Caco-2 (cell line): ENCODE measurements at regions not wholly inside any gene's neighbourhood (a gene's known extent, or its start where the extent isn't known, plus 50 kb on each side); places are given as distances from the start of the nearest gene placed in this dataset.

Experiments
- BruUV-seq: library from RNA; stranded (reverse); fragments of 400-500 nt; replicated peaks from 2 replicates; lab custom pipeline; 2021; lab: Mats Ljungman, UMichigan
- CTCF ChIA-PET: fragments of 300-600 bp; sonication (Branson Sonifier 250); formaldehyde crosslinking; loops from one replicate; lab custom pipeline; 2022; ENCODE audit warnings: antibody characterized with exemption; lab: Charles Lee
- POLR2A ChIA-PET: fragments of 300-600 bp; sonication (Branson Sonifier 250); formaldehyde crosslinking; loops from one replicate; lab custom pipeline; 2022; ENCODE audit warnings: antibody characterized with exemption; lab: Charles Lee
- DNase-seq, 2 experiments: peaks; one replicate each; pipeline versions ENCODE4 v3.0.0 to v3.0.0-alpha.2; 2020 to 2022
- H3K27me3 ChIP-seq: replicated peaks from 2 replicates; pipeline ENCODE4 v1.6.0; 2011; ENCODE audit warnings: low read length; ENCODE audit not compliant: control insufficient read depth, insufficient read depth
- H3K36me3 ChIP-seq: 2 replicates; pipeline ENCODE4 v1.5.1; 2011; ENCODE audit warnings: low read length; ENCODE audit not compliant: control insufficient read depth, insufficient read depth
- H3K4me1 ChIP-seq: fragments of 250-450 bp; sonication (Bioruptor Pico); 2 replicates; pipeline ENCODE4 v1.5.1; 2020; ENCODE audit warnings: mild to moderate bottlenecking
- H3K4me3 ChIP-seq: 2 replicates; pipeline ENCODE4 v1.5.1; 2011; ENCODE audit warnings: low read depth, mild to moderate bottlenecking, control low read depth, low read length
- H3K9me3 ChIP-seq: fragments of 250-450 bp; sonication (Bioruptor Pico); 2 replicates; pipeline ENCODE4 v1.5.1; 2020; ENCODE audit warnings: mild to moderate bottlenecking, moderate library complexity
- H3K27ac Mint-ChIP-seq: one replicate; pipeline ENCODE4 v1.8.0; 2022; ENCODE audit warnings: mixed read lengths; ENCODE audit not compliant: unreplicated experiment
- H3K27me3 Mint-ChIP-seq: one replicate; pipeline ENCODE4 v1.8.0; 2022; ENCODE audit warnings: mixed read lengths; ENCODE audit not compliant: insufficient read depth, unreplicated experiment
- H3K36me3 Mint-ChIP-seq: one replicate; pipeline ENCODE4 v1.8.0; 2022; ENCODE audit warnings: mild to moderate bottlenecking, mixed read lengths; ENCODE audit not compliant: insufficient read depth, unreplicated experiment
- H3K4me1 Mint-ChIP-seq: one replicate; pipeline ENCODE4 v1.8.0; 2022; ENCODE audit warnings: low read depth, mixed read lengths; ENCODE audit not compliant: unreplicated experiment
- H3K4me3 Mint-ChIP-seq: one replicate; pipeline ENCODE4 v1.8.0; 2022; ENCODE audit warnings: mild to moderate bottlenecking, moderate library complexity, mixed read lengths; ENCODE audit not compliant: unreplicated experiment
- H3K9me3 Mint-ChIP-seq: one replicate; pipeline ENCODE4 v1.8.0; 2022; ENCODE audit warnings: mixed read lengths; ENCODE audit not compliant: unreplicated experiment
- CTCF ChIP-seq, 2 experiments: fragments of 200-600 bp in 1 of 2; IDR thresholded peaks; 1 replicate in 1 of 2; 2 replicates in 1 of 2; pipeline versions ENCODE4 v1.5.1 to v1.8.0; 2011 to 2022; ENCODE audit warnings: antibody characterized with exemption in 1 of 2, control low read depth in 1 of 2, inconsistent platforms in 1 of 2, low read depth in 1 of 2, low read length in 1 of 2, mild to moderate bottlenecking in 1 of 2, moderate library complexity in 1 of 2; ENCODE audit not compliant: insufficient read depth in 1 of 2, severe bottlenecking in 1 of 2, unreplicated experiment in 1 of 2
- intact Hi-C: fragments of 100-400 bp; cut with micrococcal nuclease; formaldehyde crosslinking; loops from one replicate; pipeline ENCODE4 v1.10.0; 2022; ENCODE audit not compliant: unreplicated experiment

GRCh38 chr13:44843403-44843802 is 145.9 kb downstream of the NUFIP1 start:
- H3K4me3 Mint-ChIP-seq, result no peak overlapping the region
- BruUV-seq, result no TSS peak

GRCh38 chr13:44842158-44842557 is 147.1 kb downstream of the NUFIP1 start:
- no peaks in the 10 kb centered on the region for H3K4me1 ChIP-seq
- DNase-seq, result no peak
- no peak for TF ChIP-seq CTCF (IDR thresholded peaks at IDR 0.05; ENCODE audit: insufficient read depth in 1 of 2, low read depth in 1 of 2, low read length in 1 of 2, severe bottlenecking in 1 of 2, unreplicated experiment in 1 of 2)
- POLR2A ChIA-PET, result no interaction called here
- Mint-ChIP-seq H3K9me3 (peaks cover 6% of the 10 kb centered on the region), H3K27ac (no peak overlapping the region), H3K4me3 (no peak overlapping the region), H3K4me1 (peaks cover 4% of the 10 kb centered on the region), H3K27me3 (no peaks in the 10 kb centered on the region), H3K36me3 (no peaks in the 10 kb centered on the region)
- H3K9me3 ChIP-seq, result no peaks in the 10 kb centered on the region
- intact Hi-C loops, result no loop called here
- H3K4me3 ChIP-seq, result no peak overlapping the region
- CTCF ChIA-PET, result no interaction called here
- H3K36me3 ChIP-seq, result no peaks in the 10 kb centered on the region
- no TSS peak for BruUV-seq
- H3K27me3 ChIP-seq, result no peaks in the 10 kb centered on the region

More at GRCh38 chr13:44843403-44843802, 145.9 kb downstream of the NUFIP1 start:
- Histone ChIP-seq H3K36me3 (no peaks in the 10 kb centered on the region), H3K4me1 (no peaks in the 10 kb centered on the region), H3K27me3 (no peaks in the 10 kb centered on the region), H3K4me3 (no peak overlapping the region), H3K9me3 (no peaks in the 10 kb centered on the region)
- CTCF ChIA-PET, result no interaction called here
- Mint-ChIP-seq H3K36me3 (no peaks in the 10 kb centered on the region), H3K4me1 (no peaks in the 10 kb centered on the region), H3K9me3 (no peaks in the 10 kb centered on the region), H3K27me3 (no peaks in the 10 kb centered on the region), H3K27ac (no peak overlapping the region)
- POLR2A ChIA-PET, result no interaction called here
- intact Hi-C loops, result no loop called here
- no peak for TF ChIP-seq CTCF (IDR thresholded peaks at IDR 0.05; ENCODE audit: insufficient read depth in 1 of 2, low read depth in 1 of 2, low read length in 1 of 2, severe bottlenecking in 1 of 2, unreplicated experiment in 1 of 2)
- DNase-seq, result no peak

- H3K27me3 Mint-ChIP-seq, result no peaks in the 10 kb centered on the region
- H3K9me3 Mint-ChIP-seq, result peaks cover 23% of the 10 kb centered on the region
- no peak overlapping the region for H3K4me3 Mint-ChIP-seq
- no peak overlapping the region for H3K4me3 ChIP-seq
- no peaks in the 10 kb centered on the region for H3K9me3 ChIP-seq
- no peak overlapping the region for H3K27ac Mint-ChIP-seq
- no TSS peak for BruUV-seq
- TF ChIP-seq CTCF (IDR thresholded peaks at IDR 0.05; ENCODE audit: insufficient read depth in 1 of 2, low read depth in 1 of 2, low read length in 1 of 2, severe bottlenecking in 1 of 2, unreplicated experiment in 1 of 2), result no peak
- intact Hi-C loops, result no loop called here
- H3K4me1 Mint-ChIP-seq, result peaks cover 7% of the 10 kb centered on the region
- no peaks in the 10 kb centered on the region for H3K27me3 ChIP-seq
- no peaks in the 10 kb centered on the region for H3K36me3 ChIP-seq
- no peaks in the 10 kb centered on the region for H3K36me3 Mint-ChIP-seq
- ChIA-PET CTCF (no interaction called here), POLR2A (no interaction called here)
- H3K4me1 ChIP-seq, result no peaks in the 10 kb centered on the region
- DNase-seq, result no peak
Observed at GRCh38 chr13:44840131-44840530, 149.1 kb downstream of the NUFIP1 start.
